HepG2 (cell line): ENCODE measurements at regions not wholly inside any gene's neighbourhood (a gene's known extent, or its start where the extent isn't known, plus 50 kb on each side); places are given as distances from the start of the nearest gene placed in this dataset.

Experiments used
- SIX1 ChIP-seq: sonication (generic); formaldehyde crosslinking; IDR thresholded peaks from 2 replicates; pipeline ENCODE4 v1.4.0; 2020; ENCODE audit warnings: missing genetic modification reagents, borderline replicate concordance
- YY1 ChIP-seq: IDR thresholded peaks from 2 replicates; pipeline ENCODE4 v1.6.1; 2011; ENCODE audit warnings: low read length, low read depth, moderate library complexity, mild to moderate bottlenecking; ENCODE audit not compliant: insufficient read depth, insufficient replicate concordance
- TF ChIP-seq, protein P1 (sequence below): sonication (generic); formaldehyde crosslinking; IDR thresholded peaks from 2 replicates; pipeline ENCODE4 v1.4.0; 2020; ENCODE audit warnings: mild to moderate bottlenecking, missing genetic modification reagents

GRCh38 chr13:81539643-81540150, 1198.8 kb upstream of the SPRY2 start:
- TF ChIP-seq YY1 (no peak), SIX1 (CRISPR knock-in tag) (no peak)
- TF ChIP-seq, protein P1, sequence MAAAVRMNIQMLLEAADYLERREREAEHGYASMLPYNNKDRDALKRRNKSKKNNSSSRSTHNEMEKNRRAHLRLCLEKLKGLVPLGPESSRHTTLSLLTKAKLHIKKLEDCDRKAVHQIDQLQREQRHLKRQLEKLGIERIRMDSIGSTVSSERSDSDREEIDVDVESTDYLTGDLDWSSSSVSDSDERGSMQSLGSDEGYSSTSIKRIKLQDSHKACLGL = no peak
